A549 (cell line): ENCODE measurements at regions not wholly inside any gene's neighbourhood (a gene's known extent, or its start where the extent isn't known, plus 50 kb on each side); places are given as distances from the start of the nearest gene placed in this dataset.

Experiments used
- ATAC-seq, 2 experiments: fragments of 200-7000 bp in 1 of 2; fragments of >200 bp in 1 of 2; cut with Nextera tagmentation in 1 of 2; cut with Tn5 transposase in 1 of 2; 3 replicates each; pipeline versions ENCODE4 v1.8.0 to v1.9.1; 2018 to 2020; ENCODE audit warnings: mild to moderate bottlenecking in 1 of 2, moderate library complexity in 1 of 2
- CTCF ChIA-PET: fragments of 300-600 bp; sonication (Branson Sonifier 250); formaldehyde crosslinking; extraction: SDS; loops from one replicate; lab custom pipeline; 2021; ENCODE audit warnings: antibody characterized with exemption, inconsistent platforms; lab: Yijun Ruan, JAX
- POLR2A ChIA-PET: fragments of 350-600 bp; formaldehyde crosslinking; extraction: SDS; loops from one replicate; lab custom pipeline; 2021; ENCODE audit warnings: antibody characterized with exemption, inconsistent platforms; lab: Yijun Ruan, JAX
- DNase-seq, 2 experiments: peaks; one replicate each; pipeline versions ENCODE4 v3.0.0 to v3.0.0-alpha.2; 2011 to 2016; ENCODE audit warnings: low read depth in 1 of 2, low spot score in 1 of 2
- FAIRE-seq: peaks from 2 replicates; lab custom pipeline; 2011; peaks lifted over from hg19 to GRCh38; lab: Jason Lieb, UNC
- H3K27ac ChIP-seq, 2 experiments: fragments of >200 bp; sonication (Bioruptor Twin); formaldehyde crosslinking; 3 replicates each; pipeline ENCODE4 v1.5.1; 2016 to 2017
- H3K4me1 ChIP-seq: fragments of >200 bp; sonication (Bioruptor Twin); formaldehyde crosslinking; 3 replicates; pipeline ENCODE4 v1.6.1; 2016
- H3K4me2 ChIP-seq: fragments of >200 bp; sonication (Bioruptor Twin); formaldehyde crosslinking; 3 replicates; pipeline ENCODE4 v1.6.1; 2016
- H3K4me3 ChIP-seq: fragments of >200 bp; sonication (Bioruptor Twin); formaldehyde crosslinking; 3 replicates; pipeline ENCODE4 v1.5.1; 2016
- H3K9me3 ChIP-seq: fragments of >200 bp; sonication (Bioruptor Twin); formaldehyde crosslinking; 3 replicates; pipeline ENCODE4 v1.6.1; 2016
- CHD4 ChIP-seq: fragments of 200-600 bp; sonication (generic); IDR thresholded peaks from 2 replicates; pipeline ENCODE4 v1.6.1; 2016; ENCODE audit warnings: antibody characterized with exemption, mild to moderate bottlenecking, borderline replicate concordance
- EHF ChIP-seq: fragments of 250-450 bp; sonication (Bioruptor Pico); IDR thresholded peaks from 2 replicates; pipeline ENCODE4 v1.5.0; 2020; ENCODE audit warnings: mild to moderate bottlenecking
- EHMT2 ChIP-seq: fragments of 200-600 bp; sonication (generic); IDR thresholded peaks from 2 replicates; pipeline ENCODE4 v1.6.1; 2016; ENCODE audit warnings: antibody characterized with exemption, low read depth, mild to moderate bottlenecking, moderate library complexity
- FOSB ChIP-seq: fragments of 250-450 bp; sonication (Bioruptor Pico); IDR thresholded peaks from 2 replicates; pipeline ENCODE4 v1.5.0; 2020; ENCODE audit warnings: mild to moderate bottlenecking, moderate library complexity
- FOSL2 ChIP-seq, 2 experiments: fragments of 450-650 bp in 1 of 2; fragments of >200 bp in 1 of 2; sonication (Bioruptor Twin) in 1 of 2; formaldehyde crosslinking; IDR thresholded peaks; 2 replicates each; pipeline versions ENCODE4 v1.5.0 to v1.6.1; 2016 to 2020; ENCODE audit warnings: mild to moderate bottlenecking in 1 of 2, moderate library complexity in 1 of 2
- GATA3 ChIP-seq: IDR thresholded peaks from 2 replicates; pipeline ENCODE4 v1.6.1; 2012; ENCODE audit warnings: borderline replicate concordance
- HOXA7 ChIP-seq: fragments of 250-450 bp; sonication (Bioruptor Pico); IDR thresholded peaks from 2 replicates; pipeline ENCODE4 v1.5.0; 2020; ENCODE audit warnings: mild to moderate bottlenecking, moderate library complexity
- JUN ChIP-seq, 2 experiments: fragments of >200 bp; sonication (Bioruptor Twin); formaldehyde crosslinking; IDR thresholded peaks; 2 replicates in 1 of 2; 3 replicates in 1 of 2; pipeline ENCODE4 v1.6.1; 2016 to 2017
- MAFK ChIP-seq: fragments of 450-650 bp; IDR thresholded peaks from 2 replicates; pipeline ENCODE4 v1.6.1; 2014; ENCODE audit not compliant: partially characterized antibody
- MAZ ChIP-seq: fragments of 150-350 bp; IDR thresholded peaks from 2 replicates; pipeline ENCODE4 v1.6.1; 2014; ENCODE audit warnings: antibody characterized with exemption, low read depth, low read length, borderline replicate concordance
- MYC ChIP-seq: IDR thresholded peaks from 2 replicates; pipeline ENCODE4 v1.6.1; 2012; ENCODE audit warnings: mild to moderate bottlenecking, inconsistent platforms, low read length, improper control_type of control experiment, borderline replicate concordance
- POLR2A ChIP-seq: IDR thresholded peaks from 2 replicates; pipeline ENCODE4 v1.6.1; 2012; ENCODE audit warnings: mild to moderate bottlenecking, low read length
- SREBF2 ChIP-seq: fragments of 450-650 bp; IDR thresholded peaks from 2 replicates; pipeline ENCODE4 v1.6.1; 2014; ENCODE audit warnings: mild to moderate bottlenecking, moderate library complexity
- ZSCAN20 ChIP-seq: fragments of 250-450 bp; sonication (Bioruptor Pico); IDR thresholded peaks from 2 replicates; pipeline ENCODE4 v1.8.0; 2022; ENCODE audit warnings: mild to moderate bottlenecking, moderate library complexity
- WGBS: methylation state at CpG from one replicate; pipeline ENCODE4 v1.1.6; 2017; ENCODE audit errors: missing lambda C conversion rate; 5-methylcytosine and 5-hydroxymethylcytosine counted together
- TF ChIP-seq, protein P1 (sequence below): fragments of 150-350 bp; IDR thresholded peaks from 2 replicates; pipeline ENCODE4 v1.6.1; 2014; ENCODE audit warnings: low read depth, mild to moderate bottlenecking, low read length
- TF ChIP-seq, protein P2 (sequence below): fragments of >200 bp; sonication (Bioruptor Twin); formaldehyde crosslinking; IDR thresholded peaks from 3 replicates; pipeline ENCODE4 v1.6.1; 2016
- TF ChIP-seq, protein P3 (sequence below): fragments of >200 bp; sonication (Bioruptor Twin); formaldehyde crosslinking; IDR thresholded peaks from 2 replicates; pipeline ENCODE4 v1.6.1; 2016
- TF ChIP-seq, protein P4 (sequence below): fragments of >200 bp; sonication (Bioruptor Twin); formaldehyde crosslinking; IDR thresholded peaks from 3 replicates; pipeline ENCODE4 v1.5.1; 2016
- TF ChIP-seq, protein P5 (sequence below): IDR thresholded peaks from 2 replicates; pipeline ENCODE4 v1.6.1; 2012
- TF ChIP-seq, protein P6 (sequence below): fragments of 200-600 bp; sonication (generic); IDR thresholded peaks from 2 replicates; pipeline ENCODE4 v1.6.1; 2016; ENCODE audit warnings: antibody characterized with exemption, mild to moderate bottlenecking, moderate library complexity

DNA sequence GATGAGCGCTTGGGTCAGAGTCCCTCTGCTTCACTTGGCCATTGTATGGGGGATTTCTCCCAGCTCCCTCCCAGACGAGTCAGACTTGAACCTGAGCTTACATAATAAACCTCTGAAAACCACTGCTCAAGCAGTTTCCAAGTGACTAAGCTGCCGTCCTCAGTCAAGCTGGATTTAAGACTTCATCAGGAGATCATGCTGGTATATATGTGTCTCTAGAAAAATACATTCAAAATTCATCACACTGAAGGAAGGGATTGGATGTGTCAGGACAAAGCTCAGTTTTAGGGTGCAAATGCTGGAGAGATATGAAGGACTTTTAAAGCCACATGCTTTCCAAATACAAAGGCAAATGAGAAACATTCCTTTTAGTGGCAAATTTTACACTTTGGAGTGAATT, 114.3 kb downstream of the QDPR start (continued):
- TF ChIP-seq GATA3: no peak
- TF ChIP-seq EHMT2: no peak

DNA sequence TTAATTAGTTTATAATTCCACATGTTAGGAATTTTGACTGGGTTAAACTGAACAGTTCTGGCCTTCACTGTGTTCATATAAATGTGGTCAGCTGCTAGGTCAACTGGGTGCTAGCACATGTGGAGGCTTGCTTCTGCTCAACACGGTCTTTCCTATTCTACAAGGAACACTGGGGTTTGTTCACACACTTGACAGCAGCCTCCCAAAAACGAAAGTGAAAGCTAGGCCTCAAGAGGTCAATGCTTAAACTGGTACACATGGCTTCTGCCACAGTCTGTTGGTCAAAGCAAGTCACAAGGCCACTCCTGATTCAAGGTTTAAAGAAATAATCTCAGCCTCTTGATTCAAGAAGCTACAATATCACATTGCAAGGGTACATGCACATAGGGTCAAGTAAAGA, 126.5 kb downstream of the QDPR start:
- POLR2A ChIA-PET: no interaction called here
- no peaks in the 10 kb centered on the region for H3K4me1 ChIP-seq
- H3K9me3 ChIP-seq: no peaks in the 10 kb centered on the region
- TF ChIP-seq, protein P1, sequence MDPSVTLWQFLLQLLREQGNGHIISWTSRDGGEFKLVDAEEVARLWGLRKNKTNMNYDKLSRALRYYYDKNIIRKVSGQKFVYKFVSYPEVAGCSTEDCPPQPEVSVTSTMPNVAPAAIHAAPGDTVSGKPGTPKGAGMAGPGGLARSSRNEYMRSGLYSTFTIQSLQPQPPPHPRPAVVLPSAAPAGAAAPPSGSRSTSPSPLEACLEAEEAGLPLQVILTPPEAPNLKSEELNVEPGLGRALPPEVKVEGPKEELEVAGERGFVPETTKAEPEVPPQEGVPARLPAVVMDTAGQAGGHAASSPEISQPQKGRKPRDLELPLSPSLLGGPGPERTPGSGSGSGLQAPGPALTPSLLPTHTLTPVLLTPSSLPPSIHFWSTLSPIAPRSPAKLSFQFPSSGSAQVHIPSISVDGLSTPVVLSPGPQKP: no peak
- TF ChIP-seq, protein P2, sequence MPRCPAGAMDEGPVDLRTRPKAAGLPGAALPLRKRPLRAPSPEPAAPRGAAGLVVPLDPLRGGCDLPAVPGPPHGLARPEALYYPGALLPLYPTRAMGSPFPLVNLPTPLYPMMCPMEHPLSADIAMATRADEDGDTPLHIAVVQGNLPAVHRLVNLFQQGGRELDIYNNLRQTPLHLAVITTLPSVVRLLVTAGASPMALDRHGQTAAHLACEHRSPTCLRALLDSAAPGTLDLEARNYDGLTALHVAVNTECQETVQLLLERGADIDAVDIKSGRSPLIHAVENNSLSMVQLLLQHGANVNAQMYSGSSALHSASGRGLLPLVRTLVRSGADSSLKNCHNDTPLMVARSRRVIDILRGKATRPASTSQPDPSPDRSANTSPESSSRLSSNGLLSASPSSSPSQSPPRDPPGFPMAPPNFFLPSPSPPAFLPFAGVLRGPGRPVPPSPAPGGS: no peak
- no peak for TF ChIP-seq MYC
- TF ChIP-seq FOSB: no peak
- TF ChIP-seq FOSL2 (IDR thresholded peaks at IDR 0.05): no peak
- TF ChIP-seq FOSL2 (CRISPR knock-in tag; IDR thresholded peaks at IDR 0.05): no peak
- no peak overlapping the region for H3K4me3 ChIP-seq
- CTCF ChIA-PET: no interaction called here
- DNase-seq (no peak), FAIRE-seq (no peak), ATAC-seq (no peak)
- H3K27ac ChIP-seq: no peak overlapping the region
- H3K4me2 ChIP-seq: no peak overlapping the region
- 0% methylated on average over 2 of the region's 2 CpGs for WGBS

DNA sequence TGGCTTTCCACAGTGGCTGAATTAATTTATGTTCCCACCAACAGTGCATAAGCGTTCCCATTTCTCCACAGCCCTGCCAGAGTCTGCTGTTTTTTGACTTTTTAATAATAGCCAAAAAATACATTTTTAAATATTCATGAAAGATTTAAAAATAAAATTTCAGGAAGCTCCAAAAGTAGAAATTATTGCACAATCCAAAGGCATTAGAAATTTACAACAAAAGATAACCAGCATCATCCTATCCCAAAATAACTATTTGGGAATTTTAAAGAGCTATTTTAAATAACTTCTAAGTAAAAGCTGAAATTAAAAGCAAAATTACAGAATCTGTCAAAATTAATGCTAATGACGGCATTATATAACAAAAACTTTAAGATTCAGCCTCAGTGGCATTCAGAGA, 131.5 kb downstream of the QDPR start:
- Histone ChIP-seq H3K4me3 (no peak overlapping the region), H3K27ac (no peak overlapping the region)
- ATAC-seq: no peak
- no peak for DNase-seq
- POLR2A ChIA-PET: no interaction called here
- no peak for TF ChIP-seq FOSB
- TF ChIP-seq, protein P3, sequence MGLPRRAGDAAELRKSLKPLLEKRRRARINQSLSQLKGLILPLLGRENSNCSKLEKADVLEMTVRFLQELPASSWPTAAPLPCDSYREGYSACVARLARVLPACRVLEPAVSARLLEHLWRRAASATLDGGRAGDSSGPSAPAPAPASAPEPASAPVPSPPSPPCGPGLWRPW: no peak
- TF ChIP-seq, all 56 proteins: peak for 0
- no peaks in the 10 kb centered on the region for H3K4me1 ChIP-seq
- H3K9me3 ChIP-seq: no peaks in the 10 kb centered on the region
- no peak overlapping the region for H3K4me2 ChIP-seq
- 11% methylated on average over 2 of the region's 2 CpGs for WGBS
- no peak for FAIRE-seq
- CTCF ChIA-PET: interaction anchor here (0.5 kb wide), 1 partner anchor 58 kb away, joined by 3 read pairs; no protein-coding TSS in a partner anchor

DNA sequence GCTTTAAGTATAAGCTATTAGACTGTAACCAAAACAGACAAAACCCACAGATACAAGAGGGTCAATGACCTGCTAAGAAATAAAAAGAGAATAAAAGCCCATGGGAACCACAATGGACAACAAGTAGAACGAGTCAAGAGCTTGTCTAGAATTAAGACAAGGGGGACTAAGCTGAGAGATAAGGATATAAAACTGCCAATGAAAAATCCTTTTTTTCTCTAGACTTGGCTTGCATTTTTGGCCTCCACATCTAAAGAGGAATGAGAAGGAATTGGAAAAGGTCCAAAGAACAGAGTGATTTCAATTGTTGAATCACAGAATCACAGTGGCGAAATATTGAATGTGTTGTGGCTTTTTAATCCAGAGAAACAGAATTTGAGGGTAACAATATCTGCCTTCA, 135.7 kb downstream of the QDPR start:
- POLR2A ChIA-PET: no interaction called here
- CTCF ChIA-PET: no interaction called here
- Histone ChIP-seq H3K9me3 (no peaks in the 10 kb centered on the region), H3K4me1 (no peaks in the 10 kb centered on the region), H3K4me2 (no peak overlapping the region), H3K4me3 (no peak overlapping the region), H3K27ac (no peak overlapping the region)
- no peak for FAIRE-seq
- DNase-seq: no peak
- WGBS: 4% methylated on average over 2 of the region's 2 CpGs
- no peak for ATAC-seq
- TF ChIP-seq MAZ (no peak), SREBF2 (no peak), CHD4 (no peak), POLR2A (no peak), EHF (no peak), JUN (IDR thresholded peaks at IDR 0.05) (no peak), HOXA7 (CRISPR knock-in tag) (no peak), ZSCAN20 (no peak), MAFK (no peak)
- TF ChIP-seq, protein P4, sequence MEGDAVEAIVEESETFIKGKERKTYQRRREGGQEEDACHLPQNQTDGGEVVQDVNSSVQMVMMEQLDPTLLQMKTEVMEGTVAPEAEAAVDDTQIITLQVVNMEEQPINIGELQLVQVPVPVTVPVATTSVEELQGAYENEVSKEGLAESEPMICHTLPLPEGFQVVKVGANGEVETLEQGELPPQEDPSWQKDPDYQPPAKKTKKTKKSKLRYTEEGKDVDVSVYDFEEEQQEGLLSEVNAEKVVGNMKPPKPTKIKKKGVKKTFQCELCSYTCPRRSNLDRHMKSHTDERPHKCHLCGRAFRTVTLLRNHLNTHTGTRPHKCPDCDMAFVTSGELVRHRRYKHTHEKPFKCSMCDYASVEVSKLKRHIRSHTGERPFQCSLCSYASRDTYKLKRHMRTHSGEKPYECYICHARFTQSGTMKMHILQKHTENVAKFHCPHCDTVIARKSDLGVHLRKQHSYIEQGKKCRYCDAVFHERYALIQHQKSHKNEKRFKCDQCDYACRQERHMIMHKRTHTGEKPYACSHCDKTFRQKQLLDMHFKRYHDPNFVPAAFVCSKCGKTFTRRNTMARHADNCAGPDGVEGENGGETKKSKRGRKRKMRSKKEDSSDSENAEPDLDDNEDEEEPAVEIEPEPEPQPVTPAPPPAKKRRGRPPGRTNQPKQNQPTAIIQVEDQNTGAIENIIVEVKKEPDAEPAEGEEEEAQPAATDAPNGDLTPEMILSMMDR: no peak
- TF ChIP-seq, protein P3: no peak
- TF ChIP-seq, protein P2: no peak
- TF ChIP-seq, protein P5, sequence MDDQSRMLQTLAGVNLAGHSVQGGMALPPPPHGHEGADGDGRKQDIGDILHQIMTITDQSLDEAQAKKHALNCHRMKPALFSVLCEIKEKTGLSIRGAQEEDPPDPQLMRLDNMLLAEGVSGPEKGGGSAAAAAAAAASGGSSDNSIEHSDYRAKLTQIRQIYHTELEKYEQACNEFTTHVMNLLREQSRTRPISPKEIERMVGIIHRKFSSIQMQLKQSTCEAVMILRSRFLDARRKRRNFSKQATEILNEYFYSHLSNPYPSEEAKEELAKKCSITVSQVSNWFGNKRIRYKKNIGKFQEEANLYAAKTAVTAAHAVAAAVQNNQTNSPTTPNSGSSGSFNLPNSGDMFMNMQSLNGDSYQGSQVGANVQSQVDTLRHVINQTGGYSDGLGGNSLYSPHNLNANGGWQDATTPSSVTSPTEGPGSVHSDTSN: no peak
- TF ChIP-seq, protein P6, sequence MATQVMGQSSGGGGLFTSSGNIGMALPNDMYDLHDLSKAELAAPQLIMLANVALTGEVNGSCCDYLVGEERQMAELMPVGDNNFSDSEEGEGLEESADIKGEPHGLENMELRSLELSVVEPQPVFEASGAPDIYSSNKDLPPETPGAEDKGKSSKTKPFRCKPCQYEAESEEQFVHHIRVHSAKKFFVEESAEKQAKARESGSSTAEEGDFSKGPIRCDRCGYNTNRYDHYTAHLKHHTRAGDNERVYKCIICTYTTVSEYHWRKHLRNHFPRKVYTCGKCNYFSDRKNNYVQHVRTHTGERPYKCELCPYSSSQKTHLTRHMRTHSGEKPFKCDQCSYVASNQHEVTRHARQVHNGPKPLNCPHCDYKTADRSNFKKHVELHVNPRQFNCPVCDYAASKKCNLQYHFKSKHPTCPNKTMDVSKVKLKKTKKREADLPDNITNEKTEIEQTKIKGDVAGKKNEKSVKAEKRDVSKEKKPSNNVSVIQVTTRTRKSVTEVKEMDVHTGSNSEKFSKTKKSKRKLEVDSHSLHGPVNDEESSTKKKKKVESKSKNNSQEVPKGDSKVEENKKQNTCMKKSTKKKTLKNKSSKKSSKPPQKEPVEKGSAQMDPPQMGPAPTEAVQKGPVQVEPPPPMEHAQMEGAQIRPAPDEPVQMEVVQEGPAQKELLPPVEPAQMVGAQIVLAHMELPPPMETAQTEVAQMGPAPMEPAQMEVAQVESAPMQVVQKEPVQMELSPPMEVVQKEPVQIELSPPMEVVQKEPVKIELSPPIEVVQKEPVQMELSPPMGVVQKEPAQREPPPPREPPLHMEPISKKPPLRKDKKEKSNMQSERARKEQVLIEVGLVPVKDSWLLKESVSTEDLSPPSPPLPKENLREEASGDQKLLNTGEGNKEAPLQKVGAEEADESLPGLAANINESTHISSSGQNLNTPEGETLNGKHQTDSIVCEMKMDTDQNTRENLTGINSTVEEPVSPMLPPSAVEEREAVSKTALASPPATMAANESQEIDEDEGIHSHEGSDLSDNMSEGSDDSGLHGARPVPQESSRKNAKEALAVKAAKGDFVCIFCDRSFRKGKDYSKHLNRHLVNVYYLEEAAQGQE: no peak
